HEK293 (cell line): ENCODE measurements at regions not wholly inside any gene's neighbourhood (a gene's known extent, or its start where the extent isn't known, plus 50 kb on each side); places are given as distances from the start of the nearest gene placed in this dataset.

Experiments
- CTCF ChIA-PET: fragments of 350-600 bp; formaldehyde crosslinking; extraction: SDS; loops from one replicate; lab custom pipeline; 2021; ENCODE audit warnings: antibody characterized with exemption; lab: Yijun Ruan, JAX
- POLR2A ChIA-PET: fragments of 300-600 bp; formaldehyde crosslinking; extraction: SDS; loops from one replicate; lab custom pipeline; 2020; ENCODE audit warnings: antibody characterized with exemption, inconsistent platforms; lab: Yijun Ruan, JAX
- H3K27ac ChIP-seq: fragments of 200-500 bp; sonication (Bioruptor generic); 2 replicates; pipeline ENCODE4 v1.5.1; 2014; ENCODE audit warnings: low read depth, low read length, control low read depth, inconsistent platforms; ENCODE audit errors: extremely low read depth
- H3K36me3 ChIP-seq, 2 experiments: fragments of 200-500 bp in 1 of 2; sonication (Bioruptor generic) in 1 of 2; 1 replicate in 1 of 2; 2 replicates in 1 of 2; pipeline ENCODE4 v1.5.1; 2014 to 2017; ENCODE audit warnings: inconsistent platforms in 2 of 2, low read length in 2 of 2; ENCODE audit not compliant: control insufficient read depth in 2 of 2, insufficient read depth in 1 of 2
- H3K4me1 ChIP-seq: fragments of 200-500 bp; sonication (Bioruptor generic); 2 replicates; pipeline ENCODE4 v1.5.1; 2014; ENCODE audit warnings: mild to moderate bottlenecking, low read length, inconsistent platforms; ENCODE audit not compliant: control insufficient read depth, insufficient read depth
- H3K4me3 ChIP-seq: 2 replicates; pipeline ENCODE4 v1.5.1; 2011; ENCODE audit warnings: low read depth, mild to moderate bottlenecking, control low read depth, low read length, moderate library complexity
- H3K9me3 ChIP-seq: fragments of 200-500 bp; sonication (Bioruptor generic); 2 replicates; pipeline ENCODE4 v1.5.1; 2014; ENCODE audit warnings: low read depth, low read length, inconsistent platforms; ENCODE audit not compliant: control insufficient read depth, insufficient read depth
- KLF10 ChIP-seq: fragments of 450-650 bp; IDR thresholded peaks from 2 replicates; pipeline ENCODE4 v1.5.1; 2018; ENCODE audit warnings: missing biosample characterization, mild to moderate bottlenecking, missing genetic modification characterization
- OSR2 ChIP-seq: fragments of 450-650 bp; formaldehyde crosslinking; IDR thresholded peaks from 2 replicates; pipeline ENCODE4 v1.5.1; 2016; ENCODE audit warnings: missing biosample characterization, missing genetic modification characterization
- YY1 ChIP-seq: fragments of 450-650 bp; formaldehyde crosslinking; IDR thresholded peaks from 2 replicates; pipeline ENCODE4 v1.5.1; 2018; ENCODE audit warnings: missing biosample characterization, missing genetic modification characterization
- ZNF175 ChIP-seq: fragments of 450-650 bp; formaldehyde crosslinking; IDR thresholded peaks from 2 replicates; pipeline ENCODE4 v1.5.1; 2016; ENCODE audit warnings: missing biosample characterization, missing genetic modification characterization
- ZNF239 ChIP-seq: fragments of 450-650 bp; formaldehyde crosslinking; IDR thresholded peaks from 2 replicates; pipeline ENCODE4 v1.5.1; 2016; ENCODE audit warnings: missing biosample characterization, missing genetic modification characterization
- ZNF24 ChIP-seq: fragments of 450-650 bp; formaldehyde crosslinking; IDR thresholded peaks from 2 replicates; pipeline ENCODE4 v1.5.1; 2016; ENCODE audit warnings: missing biosample characterization, missing genetic modification characterization
- ZNF274 ChIP-seq, 2 experiments: fragments of 200-500 bp in 1 of 2; fragments of 450-650 bp in 1 of 2; sonication (Bioruptor generic) in 1 of 2; formaldehyde crosslinking in 1 of 2; IDR thresholded peaks; 2 replicates each; pipeline versions ENCODE4 v1.5.1 to v1.6.1; 2014 to 2016; ENCODE audit warnings: borderline replicate concordance in 1 of 2, inconsistent platforms in 1 of 2, low read length in 1 of 2, missing biosample characterization in 1 of 2, missing genetic modification characterization in 1 of 2
- ZNF280C ChIP-seq: fragments of 450-650 bp; formaldehyde crosslinking; IDR thresholded peaks from 2 replicates; pipeline ENCODE4 v1.5.1; 2016; ENCODE audit warnings: missing biosample characterization, missing genetic modification characterization
- ZNF48 ChIP-seq: fragments of 450-650 bp; formaldehyde crosslinking; IDR thresholded peaks from 2 replicates; pipeline ENCODE4 v1.5.1; 2016; ENCODE audit warnings: missing biosample characterization, missing genetic modification characterization
- ZNF560 ChIP-seq: fragments of 450-650 bp; formaldehyde crosslinking; IDR thresholded peaks from 2 replicates; pipeline ENCODE4 v1.5.1; 2017; ENCODE audit warnings: missing biosample characterization, missing genetic modification characterization, borderline replicate concordance
- ZNF596 ChIP-seq: fragments of 450-650 bp; IDR thresholded peaks from 2 replicates; pipeline ENCODE4 v1.5.0; 2018; ENCODE audit warnings: missing biosample characterization, mild to moderate bottlenecking, missing genetic modification characterization, moderate library complexity
- ZNF600 ChIP-seq: fragments of 450-650 bp; formaldehyde crosslinking; IDR thresholded peaks from 2 replicates; pipeline ENCODE4 v1.5.1; 2016; ENCODE audit warnings: missing biosample characterization, missing genetic modification characterization
- ZNF610 ChIP-seq: fragments of 450-650 bp; formaldehyde crosslinking; IDR thresholded peaks from 2 replicates; pipeline ENCODE4 v1.5.1; 2016; ENCODE audit warnings: missing biosample characterization, missing genetic modification characterization, borderline replicate concordance
- ZNF701 ChIP-seq: fragments of 450-650 bp; formaldehyde crosslinking; IDR thresholded peaks from 2 replicates; pipeline ENCODE4 v1.5.1; 2016; ENCODE audit warnings: missing biosample characterization, missing genetic modification characterization
- ZNF747 ChIP-seq: fragments of 450-650 bp; formaldehyde crosslinking; IDR thresholded peaks from 2 replicates; pipeline ENCODE4 v1.5.1; 2016; ENCODE audit warnings: missing biosample characterization, missing genetic modification characterization
- ZNF791 ChIP-seq: fragments of 450-650 bp; formaldehyde crosslinking; IDR thresholded peaks from 2 replicates; pipeline ENCODE4 v1.5.1; 2016; ENCODE audit warnings: missing biosample characterization, missing genetic modification characterization
- TF ChIP-seq, protein P1 (sequence below): fragments of 450-650 bp; formaldehyde crosslinking; IDR thresholded peaks from 2 replicates; pipeline ENCODE4 v1.5.1; 2016; ENCODE audit warnings: missing biosample characterization, missing genetic modification characterization
- TF ChIP-seq, protein P2 (sequence below): fragments of 450-650 bp; IDR thresholded peaks from 2 replicates; pipeline ENCODE4 v1.5.1; 2018; ENCODE audit warnings: missing biosample characterization, mild to moderate bottlenecking, missing genetic modification characterization

GRCh38 chr3:148147903-148148302 lies 549.8 kb upstream of the AGTR1 start (continued):
- no peak for TF ChIP-seq ZNF596 (tag by site-specific recombination)

GRCh38 chr3:148149556-148149955 lies 548.1 kb upstream of the AGTR1 start:
- CTCF ChIA-PET, result interaction anchor here (0.7 kb wide), 1 partner anchor 546 kb away, joined by 3 read pairs; no protein-coding TSS in a partner anchor
- Histone ChIP-seq H3K36me3 (no peaks in the 10 kb centered on the region), H3K9me3 (no peaks in the 10 kb centered on the region)
- TF ChIP-seq ZNF24 (no peak), ZNF280C (tag by site-specific recombination) (no peak), ZNF560 (tag by site-specific recombination) (no peak), ZNF701 (tag by site-specific recombination) (no peak), ZNF600 (tag by site-specific recombination) (no peak), ZNF239 (tag by site-specific recombination) (no peak)
- TF ChIP-seq, protein P1, sequence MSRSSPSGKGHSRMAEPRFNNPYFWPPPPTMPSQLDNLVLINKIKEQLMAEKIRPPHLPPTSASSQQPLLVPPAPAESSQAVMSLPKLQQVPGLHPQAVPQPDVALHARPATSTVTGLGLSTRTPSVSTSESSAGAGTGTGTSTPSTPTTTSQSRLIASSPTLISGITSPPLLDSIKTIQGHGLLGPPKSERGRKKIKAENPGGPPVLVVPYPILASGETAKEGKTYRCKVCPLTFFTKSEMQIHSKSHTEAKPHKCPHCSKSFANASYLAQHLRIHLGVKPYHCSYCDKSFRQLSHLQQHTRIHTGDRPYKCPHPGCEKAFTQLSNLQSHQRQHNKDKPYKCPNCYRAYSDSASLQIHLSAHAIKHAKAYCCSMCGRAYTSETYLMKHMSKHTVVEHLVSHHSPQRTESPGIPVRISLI (tag by site-specific recombination), result no peak
- TF ChIP-seq, all 188 proteins: peak for 0
- no peak overlapping the region for H3K27ac ChIP-seq
- POLR2A ChIA-PET, result no interaction called here
- H3K4me3 ChIP-seq, result no peak overlapping the region
- no peaks in the 10 kb centered on the region for H3K4me1 ChIP-seq

DNA sequence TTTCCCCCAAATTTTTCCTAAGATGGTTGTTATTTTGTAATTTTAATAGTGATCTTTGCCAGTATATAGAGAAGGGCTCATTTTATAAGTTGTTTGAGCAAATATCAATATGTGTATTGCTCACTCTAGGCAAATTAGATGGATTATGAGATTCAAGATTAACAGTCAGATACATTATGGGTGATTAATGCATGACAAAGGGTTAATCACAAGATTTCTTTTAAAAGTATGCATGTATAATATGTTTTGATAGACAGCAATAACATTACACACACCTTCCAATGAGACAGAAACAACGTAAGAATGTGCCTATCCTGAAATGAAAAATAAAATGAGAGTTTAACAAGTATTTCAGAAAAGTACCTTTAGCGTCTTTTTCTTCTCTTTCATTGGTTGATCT lies 547.6 kb upstream of the AGTR1 start:
- H3K27ac ChIP-seq, result no peak overlapping the region
- ChIA-PET POLR2A (no interaction called here), CTCF (no interaction called here)
- H3K4me3 ChIP-seq, result no peak overlapping the region
- TF ChIP-seq ZNF747 (tag by site-specific recombination) (no peak), KLF10 (tag by site-specific recombination) (no peak), ZNF175 (tag by site-specific recombination) (no peak), ZNF274 (IDR thresholded peaks at IDR 0.05; ENCODE audit: low read length) (no peak), ZNF274 (tag by site-specific recombination; IDR thresholded peaks at IDR 0.05; ENCODE audit: borderline replicate concordance) (no peak), OSR2 (no peak), ZNF791 (tag by site-specific recombination) (no peak), ZNF560 (tag by site-specific recombination) (no peak), YY1 (no peak), ZNF239 (tag by site-specific recombination) (no peak), ZNF48 (tag by site-specific recombination) (no peak), ZNF610 (tag by site-specific recombination) (no peak)
- TF ChIP-seq, all 188 proteins: peak for 0
- no peaks in the 10 kb centered on the region for H3K4me1 ChIP-seq
- H3K36me3 ChIP-seq, result no peaks in the 10 kb centered on the region
- no peaks in the 10 kb centered on the region for H3K9me3 ChIP-seq

DNA sequence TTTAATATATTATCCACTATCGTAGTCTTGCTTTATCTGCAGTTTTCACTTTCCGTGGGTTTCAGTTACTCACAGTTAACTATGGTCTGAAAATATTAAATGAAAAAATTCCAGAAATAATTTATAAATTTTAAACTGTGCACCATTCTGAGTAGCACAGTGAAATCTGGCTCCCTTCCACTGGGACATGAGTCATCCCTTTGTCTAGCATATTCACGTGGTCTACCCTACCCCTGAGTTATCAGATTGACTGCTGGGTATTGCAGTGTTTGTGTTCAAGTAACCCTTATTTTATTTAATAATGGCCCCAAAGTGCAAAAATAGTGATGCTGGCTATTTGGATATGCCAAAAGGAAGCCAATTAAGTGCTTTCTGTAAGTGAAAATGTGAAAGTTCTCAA lies 539.5 kb upstream of the AGTR1 start:
- POLR2A ChIA-PET, result no interaction called here

More for the DNA sequence above, 539.5 kb upstream of the AGTR1 start:
- H3K36me3 ChIP-seq, result no peaks in the 10 kb centered on the region
- no peaks in the 10 kb centered on the region for H3K9me3 ChIP-seq
- CTCF ChIA-PET, result no interaction called here
- H3K27ac ChIP-seq, result no peak overlapping the region
- H3K4me1 ChIP-seq, result no peaks in the 10 kb centered on the region
- TF ChIP-seq, protein P2, sequence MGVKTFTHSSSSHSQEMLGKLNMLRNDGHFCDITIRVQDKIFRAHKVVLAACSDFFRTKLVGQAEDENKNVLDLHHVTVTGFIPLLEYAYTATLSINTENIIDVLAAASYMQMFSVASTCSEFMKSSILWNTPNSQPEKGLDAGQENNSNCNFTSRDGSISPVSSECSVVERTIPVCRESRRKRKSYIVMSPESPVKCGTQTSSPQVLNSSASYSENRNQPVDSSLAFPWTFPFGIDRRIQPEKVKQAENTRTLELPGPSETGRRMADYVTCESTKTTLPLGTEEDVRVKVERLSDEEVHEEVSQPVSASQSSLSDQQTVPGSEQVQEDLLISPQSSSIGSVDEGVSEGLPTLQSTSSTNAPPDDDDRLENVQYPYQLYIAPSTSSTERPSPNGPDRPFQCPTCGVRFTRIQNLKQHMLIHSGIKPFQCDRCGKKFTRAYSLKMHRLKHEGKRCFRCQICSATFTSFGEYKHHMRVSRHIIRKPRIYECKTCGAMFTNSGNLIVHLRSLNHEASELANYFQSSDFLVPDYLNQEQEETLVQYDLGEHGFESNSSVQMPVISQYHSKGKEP, result no peak
- H3K4me3 ChIP-seq, result no peak overlapping the region
